Stimulated activated CD4-positive, alpha-beta T cell treated with anti-CD3 and anti-CD28 coated beads, Interleukin-1b, Interleukin-23, amount 100 ng/mL, for 1 hour (primary cell): ENCODE measurements at regions not wholly inside any gene's neighbourhood (a gene's known extent, or its start where the extent isn't known, plus 50 kb on each side); places are given as distances from the start of the nearest gene placed in this dataset.

ENCODE experiments used
- DNase-seq, 2 donors: peaks; one replicate each; pipeline ENCODE4 v3.0.0-alpha.2; 2020; ENCODE audit warnings: low read depth in 2 of 2

DNA sequence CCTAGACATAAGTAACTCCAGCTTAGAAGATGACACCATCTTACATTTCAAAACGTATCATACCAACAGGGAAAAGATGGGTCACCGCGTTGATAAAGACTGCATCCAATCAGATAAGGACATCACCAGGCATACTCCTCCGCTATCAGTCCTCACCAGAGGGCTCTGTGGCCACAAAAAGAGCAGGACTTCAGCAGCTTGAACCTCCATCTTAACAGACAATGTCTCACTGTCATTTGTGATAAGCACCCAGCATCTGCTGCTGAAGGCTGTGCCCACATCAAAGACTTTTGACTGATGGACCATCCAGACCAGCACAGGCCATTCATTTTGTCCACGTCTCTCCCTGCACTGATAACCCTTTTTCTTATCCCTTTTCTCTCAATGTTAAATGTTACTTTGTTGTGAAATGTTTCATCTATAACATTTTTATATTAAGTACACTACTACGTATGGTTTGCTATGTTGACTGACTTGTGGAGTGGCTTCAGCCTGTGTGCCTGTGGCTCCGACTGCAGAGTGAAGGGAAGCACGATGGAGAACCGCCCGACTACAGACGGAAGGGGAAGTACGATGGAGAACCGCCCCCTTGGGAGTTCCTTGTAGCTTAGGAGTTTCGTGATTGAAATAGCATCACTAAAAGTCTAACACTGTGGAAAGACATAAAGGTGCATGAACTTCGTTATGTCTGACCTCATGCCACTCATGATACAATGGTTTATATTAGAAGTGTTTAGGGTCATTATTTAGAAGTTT, 595.4 kb upstream of the AGA start:
- no peak for DNase-seq

DNA sequence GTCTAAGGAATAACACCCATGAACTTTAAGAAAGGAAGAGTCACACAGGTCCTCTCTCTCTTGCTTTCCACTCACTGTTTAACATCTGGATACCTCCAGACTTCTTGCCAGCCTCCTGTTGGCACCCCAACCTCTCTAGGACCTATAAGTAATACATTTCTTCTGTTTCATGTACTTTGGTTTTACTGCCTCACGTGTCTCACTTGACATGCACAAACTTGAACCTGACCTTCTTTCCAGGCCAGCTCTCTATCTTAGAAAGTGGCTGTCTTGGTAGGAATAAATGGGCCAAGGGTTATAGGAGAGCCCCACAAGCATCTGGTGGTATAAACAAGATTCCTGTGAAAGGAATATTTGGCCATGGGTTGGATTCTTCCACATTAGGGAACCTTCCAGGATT, 614.8 kb upstream of the AGA start:
- DNase-seq, result no peak

DNA sequence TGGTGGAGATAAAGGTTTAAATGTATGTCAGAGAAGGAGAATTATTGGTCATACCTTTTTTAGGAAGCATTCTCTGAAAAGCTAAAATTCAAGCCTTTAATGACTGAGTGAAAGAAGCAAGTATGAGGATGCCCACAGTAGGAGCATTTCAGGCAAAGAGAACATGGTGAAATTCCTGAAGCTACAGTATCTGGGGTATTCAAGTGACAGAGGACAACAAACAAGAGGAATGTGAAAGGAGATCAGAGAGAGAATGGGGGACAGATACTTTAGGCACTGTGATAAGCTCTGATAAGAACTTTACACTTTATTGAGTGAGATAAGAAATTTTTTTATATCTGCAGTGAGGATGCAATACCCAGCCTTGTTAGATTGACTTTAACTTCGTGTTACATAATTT, 621.3 kb upstream of the AGA start:
- no peak for DNase-seq

DNA sequence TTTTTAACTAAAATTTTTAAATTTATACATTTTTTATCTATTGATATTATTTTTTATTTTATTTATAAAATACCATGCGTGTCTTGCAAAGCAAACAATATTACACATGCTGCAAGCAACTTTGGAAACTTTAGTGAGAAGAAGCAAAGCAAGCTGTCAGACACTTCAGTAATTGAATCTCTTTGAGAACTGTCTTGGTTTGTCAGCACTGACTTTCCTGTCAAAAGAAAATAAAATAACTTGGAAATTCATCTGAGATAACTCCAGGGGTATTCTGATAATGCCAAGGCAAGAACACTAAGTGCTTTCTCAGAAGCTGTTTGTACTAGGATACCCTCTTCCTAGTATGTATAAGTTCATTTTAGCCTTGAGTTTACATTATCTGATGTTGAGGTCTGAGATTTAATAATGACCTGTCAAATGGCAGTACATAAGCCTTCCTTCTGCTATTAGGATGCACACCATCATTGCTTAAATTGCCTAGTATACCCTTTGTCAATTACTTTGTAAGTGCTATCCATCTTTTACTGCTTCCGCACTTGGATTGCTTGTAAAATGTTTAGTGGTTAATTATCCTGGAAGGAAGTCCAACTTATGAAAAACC, 624.2 kb upstream of the AGA start:
- no peak for DNase-seq

DNA sequence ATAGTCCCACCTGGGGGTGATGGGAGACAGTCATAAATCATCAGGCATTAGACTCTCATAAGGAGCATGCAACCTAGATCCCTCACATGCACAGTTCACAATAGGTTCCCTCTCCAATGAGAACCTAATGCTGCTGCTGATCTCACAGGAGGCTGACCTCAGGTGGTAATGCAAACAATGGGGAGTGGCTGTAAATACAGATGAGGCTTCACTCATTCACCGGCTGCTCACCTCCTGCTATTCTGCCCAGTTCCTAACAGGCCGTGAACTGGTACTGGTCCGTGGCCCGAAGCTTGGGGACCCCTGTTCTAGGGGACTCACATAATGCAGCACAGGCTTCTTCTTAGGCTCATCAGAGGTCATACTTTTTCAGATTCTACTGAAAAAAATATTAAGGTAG, 625.9 kb upstream of the AGA start:
- DNase-seq, result no peak

DNA sequence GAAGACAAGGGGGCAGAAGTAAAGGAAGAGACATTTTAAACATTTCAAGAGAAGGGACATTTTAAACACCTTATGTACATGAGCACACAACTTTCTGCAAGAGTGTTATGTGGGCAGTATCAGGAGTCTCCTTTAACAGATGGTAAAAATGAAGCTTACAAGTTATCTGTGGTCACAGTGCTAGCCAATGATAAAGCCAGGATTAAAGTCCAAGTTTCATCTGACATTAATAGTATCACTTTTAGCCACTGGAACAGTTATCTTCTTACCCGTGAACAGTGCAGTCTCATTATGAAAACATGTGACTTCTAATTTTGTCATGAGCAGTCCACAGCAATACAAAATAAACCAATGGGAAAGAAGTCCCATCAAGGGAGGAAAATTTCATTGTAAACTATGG, 627.9 kb upstream of the AGA start:
- DNase-seq, result no peak

DNA sequence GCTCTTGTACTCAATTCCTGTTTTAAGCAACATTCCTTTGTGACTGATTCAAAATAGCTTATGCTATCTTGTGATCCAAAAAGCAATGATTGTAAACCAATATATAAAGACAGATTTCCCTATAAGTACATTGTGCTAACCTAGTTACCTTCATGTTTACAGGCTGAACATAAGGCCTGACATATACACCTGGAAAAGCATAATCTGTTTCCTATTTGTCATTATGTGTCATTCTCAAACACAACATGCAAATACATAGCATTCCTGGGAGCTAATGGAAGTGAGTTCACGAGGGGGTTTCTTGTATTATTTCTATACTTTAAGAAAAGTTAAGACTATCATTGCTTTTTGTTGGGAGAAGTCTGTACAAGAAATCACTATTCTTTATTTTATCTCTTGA, 638.1 kb upstream of the AGA start:
- DNase-seq, result no peak

DNA sequence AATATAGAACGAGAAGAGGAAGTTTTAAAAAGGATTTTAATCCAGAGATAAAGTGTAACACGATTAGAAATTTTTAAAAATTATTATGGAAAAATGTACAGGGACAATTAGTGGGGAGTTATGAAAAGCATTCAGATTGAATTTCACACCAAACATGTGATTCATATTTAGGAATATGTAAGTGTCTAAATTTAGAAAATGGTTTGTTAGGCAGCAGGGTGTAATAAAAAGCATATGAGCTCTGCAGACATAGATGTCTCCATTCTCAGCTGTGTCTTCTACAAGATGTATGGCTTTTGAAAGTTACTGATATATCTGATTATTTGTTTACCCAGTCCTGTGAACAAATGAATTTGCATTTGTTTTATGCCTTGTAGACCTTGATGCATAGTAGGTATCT, 638.9 kb upstream of the AGA start:
- no peak for DNase-seq

DNA sequence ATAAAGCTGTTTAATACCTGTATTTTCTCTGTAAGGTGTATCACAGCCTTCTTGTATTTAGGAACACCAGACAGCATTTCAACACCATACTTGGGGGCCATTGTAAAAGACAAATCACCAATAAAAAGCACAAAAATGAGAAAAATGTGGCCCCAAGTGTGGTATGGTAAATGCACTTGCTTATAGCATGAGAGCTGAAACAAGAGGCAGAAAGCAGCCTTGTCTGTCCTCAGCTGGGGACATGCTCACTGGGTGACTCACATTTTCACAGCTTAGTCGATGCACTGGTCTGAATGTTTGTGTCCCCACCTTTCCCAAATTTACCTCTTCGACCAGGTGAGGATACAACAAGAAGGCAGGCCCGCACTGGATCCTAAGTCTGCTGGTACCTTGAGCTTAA, 639.7 kb upstream of the AGA start:
- DNase-seq, result no peak

DNA sequence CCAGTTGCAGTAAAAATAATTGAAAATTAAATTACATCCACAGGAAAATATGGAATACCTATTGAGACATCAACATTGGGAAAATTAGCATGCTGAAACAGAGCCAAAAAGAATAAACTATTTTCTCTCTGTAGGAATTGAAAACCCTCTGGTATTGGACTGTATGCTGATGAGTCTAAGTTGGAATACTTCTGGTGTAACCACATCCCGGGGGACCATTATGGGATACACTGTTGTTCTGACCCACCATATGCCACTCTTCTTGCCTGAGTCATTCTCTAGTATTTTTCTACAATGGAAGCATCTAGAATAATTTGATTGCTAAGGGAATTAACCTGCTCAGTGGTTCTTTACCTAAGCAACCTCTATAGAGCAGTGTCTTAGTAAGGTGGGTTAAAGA, 640.7 kb upstream of the AGA start:
- DNase-seq, result no peak

DNA sequence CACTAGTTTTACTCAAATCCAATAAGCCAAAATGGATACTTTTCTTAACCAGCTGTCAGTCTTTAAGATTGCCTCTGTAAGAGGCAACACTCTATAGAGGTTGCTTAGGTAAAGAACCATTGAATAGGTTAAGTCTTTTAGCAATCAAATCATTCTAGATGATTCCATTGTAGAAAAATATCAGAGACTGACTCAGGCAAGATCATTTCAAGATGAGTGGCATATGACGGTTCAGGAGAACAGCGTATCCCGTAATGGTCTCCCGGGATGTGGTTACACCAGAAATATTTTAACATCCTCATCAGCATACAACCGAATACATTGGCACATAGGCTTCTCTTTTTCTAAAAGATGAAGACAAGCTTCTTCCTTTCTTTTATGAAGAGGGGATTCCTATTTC, 641.7 kb upstream of the AGA start:
- no peak for DNase-seq

DNA sequence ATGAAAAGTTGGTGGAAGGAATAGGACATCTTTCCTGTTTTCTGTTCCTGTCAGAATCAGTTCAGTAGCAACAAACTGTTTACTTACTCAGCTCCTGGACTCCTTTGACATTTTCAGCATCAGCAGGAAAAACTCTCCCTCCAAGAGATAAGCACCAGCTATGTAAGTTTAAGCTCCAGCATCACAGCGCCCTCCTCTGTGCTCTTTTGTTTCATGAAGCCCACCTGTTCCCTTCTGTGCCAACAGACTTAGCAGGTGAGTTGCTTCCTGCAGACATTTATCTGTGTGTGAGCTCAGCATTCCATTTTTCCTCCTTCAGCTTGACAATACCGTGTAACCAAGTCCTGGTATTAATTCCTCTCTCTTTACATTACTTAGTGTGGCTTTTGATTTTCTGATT, 644.1 kb upstream of the AGA start:
- DNase-seq, result no peak

DNA sequence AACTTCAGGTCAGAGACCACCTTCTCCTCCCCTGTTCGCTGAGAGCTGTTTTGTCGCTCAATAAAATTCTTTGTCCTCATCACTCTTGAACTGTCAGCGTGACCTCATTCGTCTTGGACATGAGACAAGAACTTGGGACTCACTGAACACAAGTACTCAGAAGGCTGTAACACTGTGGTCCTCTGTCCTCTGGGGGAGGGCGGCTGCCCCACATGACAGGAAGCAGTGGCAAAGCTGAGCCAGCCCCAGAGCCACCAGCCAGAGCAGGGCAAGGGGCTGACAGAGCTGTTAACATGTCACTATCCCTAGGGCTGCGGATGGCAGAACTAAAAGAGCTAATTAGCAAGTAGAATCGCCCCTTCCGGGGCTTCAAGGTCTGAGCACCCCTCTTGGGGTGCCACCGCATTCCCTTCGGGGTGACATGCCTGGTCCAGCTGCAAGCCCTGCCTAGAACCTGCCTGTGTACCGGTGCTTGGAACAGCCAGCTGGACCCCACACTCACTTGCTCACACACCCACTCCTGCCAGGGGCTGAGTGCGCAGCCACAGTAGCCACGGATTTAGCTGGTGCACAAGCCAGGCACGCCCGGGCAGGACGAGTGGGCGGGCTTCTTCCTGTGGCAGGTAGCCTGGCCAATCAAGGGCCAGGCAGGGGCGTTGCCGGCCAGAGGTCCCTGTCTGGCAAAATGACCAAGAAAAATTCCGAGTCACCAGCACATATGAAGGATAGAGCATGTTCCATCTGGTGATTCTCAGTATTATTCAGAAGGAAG, 648.6 kb upstream of the AGA start:
- DNase-seq, result no peak

DNA sequence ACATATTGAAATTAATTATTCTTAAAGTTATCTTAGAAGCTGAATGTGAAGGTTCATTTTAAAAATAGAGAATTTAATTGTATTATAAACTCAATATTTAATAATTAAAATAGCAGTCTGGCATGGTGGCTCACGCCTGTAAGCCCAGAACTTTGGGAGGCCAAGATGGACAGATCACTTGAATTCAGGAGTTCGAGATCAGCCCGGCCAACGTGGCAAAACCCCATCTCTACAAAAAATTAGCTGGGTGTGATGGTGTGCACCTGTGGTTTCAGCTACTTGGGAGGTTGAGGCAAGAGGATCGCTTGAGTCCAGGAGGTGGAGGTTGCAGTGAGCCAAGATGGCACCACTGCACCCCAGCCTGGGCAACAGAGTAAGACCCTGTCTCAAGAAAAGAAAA, 659.9 kb upstream of the AGA start:
- no peak for DNase-seq

DNA sequence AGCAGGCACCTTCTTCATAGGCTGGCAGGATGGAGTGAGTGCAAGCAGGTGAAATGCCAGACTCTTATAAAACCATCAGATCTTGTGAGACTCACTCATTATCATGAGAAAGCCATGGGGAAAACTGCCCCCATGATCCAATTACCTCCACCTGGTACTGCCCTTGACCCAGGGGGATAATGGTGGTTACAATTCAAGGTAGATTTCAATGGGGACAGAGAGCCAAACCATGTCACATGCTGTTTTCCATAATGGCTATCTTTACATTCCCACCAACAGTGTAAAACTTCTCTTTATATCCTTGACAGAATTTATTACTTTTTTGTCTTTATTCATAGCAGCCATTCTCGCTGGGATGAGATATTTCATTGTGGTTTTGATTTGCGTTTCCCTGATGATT, 663.0 kb upstream of the AGA start:
- no peak for DNase-seq

DNA sequence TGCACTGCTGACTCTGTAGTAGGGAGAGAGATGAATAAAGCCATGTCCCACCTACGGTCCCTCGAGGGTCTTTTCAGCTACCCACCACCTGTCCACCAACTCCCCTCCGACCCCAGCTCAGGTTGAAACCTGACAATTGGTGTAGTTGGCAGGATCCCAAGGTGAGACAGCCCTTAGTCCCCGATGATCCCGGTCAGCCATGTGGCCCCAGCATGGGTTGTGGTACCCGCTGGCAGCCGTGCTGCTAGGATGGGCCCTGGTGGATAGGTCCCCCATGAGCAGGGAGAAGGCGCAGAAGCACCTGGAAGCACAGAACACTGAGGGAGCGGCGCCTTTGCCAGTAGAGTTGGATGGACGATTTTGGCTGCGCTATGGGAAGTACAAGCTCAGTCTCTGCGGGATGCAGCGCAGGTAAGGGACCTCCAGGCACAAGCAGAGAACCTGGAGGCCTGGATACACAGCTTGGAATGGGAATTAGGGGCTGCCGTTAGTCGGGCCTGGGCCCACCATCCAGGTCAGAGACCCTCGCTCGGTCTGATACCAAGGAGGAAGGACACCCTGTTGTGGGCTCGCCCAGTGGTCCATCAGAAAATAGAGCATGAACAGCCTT, 694.6 kb upstream of the AGA start:
- no peak for DNase-seq

DNA sequence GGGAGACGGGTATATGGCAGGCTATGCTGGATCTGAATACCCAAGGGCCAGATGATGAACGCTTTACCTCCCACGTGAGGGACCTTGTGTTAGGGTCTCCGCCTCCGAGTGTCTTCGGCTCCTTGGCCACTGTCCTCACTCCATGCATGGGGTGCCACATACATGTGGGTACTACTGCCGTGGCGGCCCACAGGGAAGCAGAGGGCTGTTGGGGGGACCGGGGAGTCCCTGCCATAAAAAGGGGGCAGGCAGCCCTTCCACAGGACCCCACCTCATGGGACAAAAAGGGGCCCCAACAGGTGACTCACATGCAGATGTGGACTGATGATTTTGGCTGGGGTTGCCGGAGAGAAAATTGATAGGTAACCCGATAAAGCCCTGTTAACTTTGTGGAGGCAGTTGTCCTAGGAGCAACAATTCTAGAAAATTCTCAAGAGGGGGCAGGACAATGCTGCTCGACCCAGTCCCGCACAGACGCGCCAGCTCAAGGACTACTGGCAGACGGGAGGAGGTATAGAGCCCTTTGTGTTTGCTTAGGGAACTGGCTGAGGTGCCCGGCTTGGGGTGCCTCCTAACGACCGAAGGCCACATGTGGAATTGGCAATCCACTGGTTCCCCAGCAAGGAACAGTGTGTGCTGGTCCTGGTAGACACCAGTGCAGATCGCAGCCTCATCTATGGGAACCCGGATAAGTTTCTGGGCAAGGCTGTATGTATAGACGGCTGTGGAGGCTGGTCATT, 695.7 kb upstream of the AGA start:
- DNase-seq, result no peak

DNA sequence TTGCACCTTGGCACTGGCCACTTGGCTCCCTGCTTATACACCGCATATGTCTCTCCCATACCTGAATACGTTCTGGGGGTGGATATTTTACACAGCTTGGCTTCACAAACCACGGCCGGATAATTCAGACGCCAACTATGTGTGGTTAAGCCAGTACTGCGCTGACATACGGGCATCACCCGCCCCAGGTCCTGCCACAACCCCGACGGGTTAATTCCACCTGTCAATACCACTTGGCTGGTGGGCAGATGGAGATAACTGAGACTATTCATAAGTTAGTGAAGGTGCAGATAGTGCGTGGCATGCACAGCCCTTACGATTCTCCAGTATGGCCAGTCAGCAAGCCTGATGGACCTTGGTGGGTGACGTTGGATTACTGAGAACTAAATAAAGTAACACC, 696.3 kb upstream of the AGA start:
- DNase-seq, result no peak

DNA sequence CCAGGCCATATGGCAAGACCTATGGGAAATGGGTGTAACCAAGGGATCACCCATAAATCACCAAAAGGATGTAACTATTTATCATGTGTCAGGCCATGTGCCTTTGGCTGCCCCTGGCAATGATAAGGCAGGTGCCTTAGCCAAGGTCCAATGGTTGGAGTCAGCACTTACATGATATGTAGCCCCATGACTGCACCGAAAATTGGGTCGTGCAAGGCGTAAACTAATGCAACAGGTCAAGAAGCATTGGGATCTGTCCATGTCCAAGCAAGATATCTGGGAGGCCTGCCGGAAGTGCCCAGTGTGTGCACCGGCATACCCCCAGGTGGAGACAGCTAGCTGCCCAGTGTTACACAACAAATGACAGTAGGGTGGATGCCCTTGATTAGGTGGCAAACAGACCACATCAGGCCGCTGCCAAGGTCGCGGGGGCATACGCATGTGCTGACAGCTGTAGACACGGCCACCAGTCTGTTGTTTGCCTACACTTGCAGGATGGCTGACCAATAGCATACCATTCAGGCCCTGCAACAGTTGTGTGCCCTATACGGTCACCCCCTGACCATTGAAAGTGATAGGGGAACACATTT, 698.2 kb upstream of the AGA start:
- no peak for DNase-seq

DNA sequence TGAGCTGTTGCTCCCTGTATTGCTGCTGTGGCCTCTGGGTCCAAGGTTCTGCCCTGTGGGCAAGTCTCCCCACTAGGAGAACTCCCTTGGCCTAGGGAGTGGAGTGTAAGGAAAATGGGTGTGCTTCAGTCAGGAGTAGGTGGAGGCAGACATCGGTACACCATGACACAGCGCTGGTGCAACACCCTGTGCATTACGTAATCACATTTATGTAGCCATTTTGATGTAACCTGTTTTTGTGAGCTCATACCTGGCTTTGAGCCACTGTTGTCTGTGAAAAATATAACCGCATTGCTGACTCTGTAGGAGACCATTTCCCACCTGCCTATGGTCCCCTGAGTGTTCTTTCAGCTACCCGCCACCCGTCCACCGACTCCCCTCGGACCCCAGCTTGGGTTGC, 700.5 kb upstream of the AGA start:
- no peak for DNase-seq

DNA sequence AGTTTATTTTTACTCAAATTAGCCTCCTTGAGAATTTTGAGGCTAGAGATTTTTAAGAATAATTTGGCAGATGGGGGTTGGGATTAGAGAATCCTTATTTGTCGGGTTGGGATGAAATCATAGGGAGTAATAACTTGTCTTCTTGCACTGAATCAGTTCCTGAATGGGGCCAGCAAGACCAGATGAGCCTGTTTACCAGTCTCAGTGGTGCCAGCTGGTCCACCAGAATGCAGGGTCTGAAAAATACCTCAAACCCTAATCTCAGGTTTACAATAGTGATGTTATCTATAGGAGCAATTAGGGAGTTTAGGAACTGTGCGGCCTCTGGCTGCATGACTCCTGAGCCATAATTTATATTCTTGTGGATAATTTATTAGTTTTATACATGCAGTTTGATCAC, 705.9 kb upstream of the AGA start:
- DNase-seq, result no peak
